Muscle of arm (tissue), 1 donor: ENCODE measurements at regions not wholly inside any gene's neighbourhood (a gene's known extent, or its start where the extent isn't known, plus 50 kb on each side); places are given as distances from the start of the nearest gene placed in this dataset.
"Not testable (repeated sequence)": the region's sequence is repeated elsewhere in the genome, so short reads cannot be mapped to it uniquely, and the experiment has no call there.

Experiments
- DNase-seq: peaks from one replicate; pipeline ENCODE4 v3.0.0-alpha.2; 2013

DNA sequence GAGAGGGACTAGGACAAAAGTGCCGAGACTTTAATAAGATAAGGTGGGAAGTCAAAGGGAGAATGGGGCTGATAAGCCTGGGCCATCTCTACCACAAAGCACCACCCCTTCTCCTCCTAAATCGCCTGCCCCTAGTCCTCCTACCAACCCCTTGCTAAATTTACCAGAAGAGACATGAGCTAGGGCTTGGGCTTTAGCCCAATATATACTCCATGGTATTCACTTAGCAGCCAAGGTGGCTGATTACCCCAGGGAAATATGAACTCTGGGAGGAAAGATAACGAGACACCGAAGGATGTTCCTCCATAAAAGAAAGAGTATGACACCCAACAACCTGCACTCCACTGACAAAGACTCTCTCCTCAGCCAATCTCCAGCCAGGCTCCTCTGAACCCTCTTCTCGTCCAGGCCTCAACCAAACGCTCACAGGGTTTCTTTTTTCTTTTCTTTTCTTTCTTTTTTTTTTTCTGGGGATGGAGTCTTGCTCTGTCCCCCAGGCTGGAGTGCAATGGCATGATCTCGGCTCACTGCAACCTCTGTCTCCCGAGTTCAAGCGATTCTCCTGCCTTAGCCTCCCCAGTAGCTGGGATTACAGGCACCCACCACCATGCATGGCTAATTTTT is 610.2 kb downstream of the UQCRFS1 start:
- DNase-seq, result no peak

DNA sequence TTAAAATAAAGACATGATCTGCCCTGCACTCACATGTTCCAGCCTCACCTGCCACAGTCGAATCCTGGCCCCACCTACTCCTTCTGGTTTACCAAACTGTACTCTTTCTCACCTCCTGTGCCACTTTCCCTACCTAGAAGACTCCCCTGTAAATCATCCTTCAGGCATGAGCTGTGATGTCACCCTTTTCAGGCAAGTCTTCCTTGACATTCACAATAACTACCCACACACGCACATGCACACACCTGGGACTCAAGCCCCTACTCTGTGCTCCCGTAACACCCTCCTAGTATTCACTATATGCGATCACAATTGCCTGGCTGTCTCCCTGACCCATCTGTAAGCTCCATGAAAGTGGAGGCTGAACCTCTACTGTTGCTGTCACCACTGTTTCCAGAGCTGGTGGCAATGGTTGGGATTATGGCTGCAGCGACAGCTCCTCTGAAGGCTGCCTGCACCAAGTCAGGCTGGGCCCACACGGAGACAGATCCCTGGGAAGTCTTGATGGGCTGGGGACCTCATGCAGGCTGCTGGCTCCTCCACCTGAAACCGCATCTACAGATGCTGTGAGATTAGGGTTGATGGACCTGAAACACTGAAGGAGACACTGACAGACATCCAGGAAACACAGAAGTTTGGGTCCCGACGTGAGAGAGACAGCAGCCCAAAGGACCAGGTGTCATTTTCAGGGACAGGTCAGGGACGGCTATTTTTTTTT is 611.1 kb downstream of the UQCRFS1 start:
- DNase-seq, result no peak

DNA sequence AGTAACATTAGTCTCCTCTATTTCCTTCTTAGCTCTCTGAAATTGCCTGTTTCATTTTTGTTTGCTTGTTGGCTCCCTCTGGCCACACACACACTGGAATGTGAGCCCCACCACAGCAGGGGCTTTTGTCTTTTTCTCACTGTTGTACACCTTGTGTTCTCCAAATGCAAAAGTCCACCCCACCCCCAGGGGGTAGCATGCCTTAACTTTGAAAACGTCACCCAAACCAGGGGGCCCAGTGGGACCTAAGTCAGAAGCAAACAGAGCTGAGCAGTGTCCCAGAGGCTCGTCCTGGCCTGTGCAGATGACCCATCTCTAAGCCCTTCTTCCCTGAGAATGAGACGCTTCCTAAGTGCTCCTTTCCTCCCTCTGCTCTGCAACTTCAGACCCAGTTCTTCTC is 614.1 kb downstream of the UQCRFS1 start:
- no peak for DNase-seq

DNA sequence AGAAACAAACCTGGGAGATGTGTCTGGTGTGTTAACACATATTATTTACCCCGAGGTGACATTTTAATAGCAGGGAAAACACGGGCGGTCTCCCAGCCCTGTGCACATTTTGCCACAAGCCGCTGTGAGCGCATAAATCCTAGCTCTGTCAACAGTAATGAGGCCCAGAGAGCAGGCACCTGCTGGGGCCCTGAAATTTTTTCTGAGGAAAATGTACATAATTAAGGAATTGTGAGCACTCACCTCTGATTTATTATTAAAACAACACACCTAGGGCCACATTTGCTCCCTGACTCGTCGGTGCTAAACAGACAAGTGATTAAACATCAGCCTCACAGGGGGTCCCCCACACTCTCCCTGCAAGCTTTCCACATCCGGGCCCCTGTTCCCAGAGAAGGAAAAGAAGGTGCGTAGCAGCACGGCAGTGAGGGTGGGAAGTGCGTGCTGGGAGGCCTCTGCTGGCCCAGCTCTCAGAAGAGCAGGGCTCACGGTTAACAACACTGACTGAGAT is 616.3 kb downstream of the UQCRFS1 start:
- DNase-seq, result no peak

DNA sequence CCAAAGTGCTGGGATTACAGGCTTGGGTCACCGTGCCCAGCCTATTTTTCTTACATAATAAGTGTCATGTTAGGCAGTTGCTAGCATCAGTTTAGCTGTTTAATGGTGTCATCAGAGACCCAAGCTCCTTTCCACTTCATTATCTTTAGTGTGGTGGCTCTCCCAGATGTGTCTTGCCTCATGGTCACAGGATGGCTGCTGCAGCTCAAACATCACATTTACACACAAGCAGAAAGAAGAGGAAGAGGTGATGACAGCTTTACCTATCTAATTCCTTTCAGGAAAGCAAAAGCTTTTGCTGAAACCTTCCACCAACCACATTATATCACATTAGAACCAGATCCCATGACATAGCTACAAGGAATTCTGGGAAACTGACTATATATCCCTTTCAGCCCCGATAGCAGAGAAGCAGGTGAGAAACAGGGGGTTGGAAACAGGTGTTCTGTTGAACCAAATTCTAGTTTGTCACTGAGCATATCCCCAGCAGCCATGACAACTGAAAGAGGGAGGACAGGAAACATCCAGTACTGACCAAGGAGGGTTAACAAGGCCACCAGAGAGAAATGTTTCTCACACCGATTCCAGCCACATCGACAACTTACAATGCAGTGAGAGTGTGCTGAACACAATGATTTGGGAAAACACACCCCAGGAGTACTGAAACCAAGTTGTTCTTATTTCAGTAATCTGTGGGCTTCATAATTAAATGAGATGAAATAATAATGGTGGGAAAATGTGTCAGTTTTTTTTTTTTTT is 617.0 kb downstream of the UQCRFS1 start:
- no peak for DNase-seq

DNA sequence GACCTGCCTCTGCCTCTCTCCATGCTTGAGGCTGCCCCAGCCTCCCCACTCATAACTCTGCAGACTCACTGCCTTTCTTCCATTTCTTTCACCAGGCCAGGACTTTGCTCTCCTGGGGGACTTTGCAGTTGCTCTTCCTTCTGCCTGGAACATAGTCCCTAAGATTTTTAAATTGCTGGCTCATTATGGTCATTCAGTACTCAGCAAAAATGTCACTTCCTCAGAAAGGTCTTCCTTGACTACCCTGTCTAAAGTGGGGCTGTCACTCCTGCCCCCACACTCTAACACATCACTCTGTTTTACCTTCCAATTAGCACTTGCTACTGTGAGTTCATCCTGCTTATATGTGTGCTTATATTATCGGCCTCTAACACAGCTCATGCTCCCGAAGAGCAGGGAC is 618.2 kb downstream of the UQCRFS1 start:
- no peak for DNase-seq

DNA sequence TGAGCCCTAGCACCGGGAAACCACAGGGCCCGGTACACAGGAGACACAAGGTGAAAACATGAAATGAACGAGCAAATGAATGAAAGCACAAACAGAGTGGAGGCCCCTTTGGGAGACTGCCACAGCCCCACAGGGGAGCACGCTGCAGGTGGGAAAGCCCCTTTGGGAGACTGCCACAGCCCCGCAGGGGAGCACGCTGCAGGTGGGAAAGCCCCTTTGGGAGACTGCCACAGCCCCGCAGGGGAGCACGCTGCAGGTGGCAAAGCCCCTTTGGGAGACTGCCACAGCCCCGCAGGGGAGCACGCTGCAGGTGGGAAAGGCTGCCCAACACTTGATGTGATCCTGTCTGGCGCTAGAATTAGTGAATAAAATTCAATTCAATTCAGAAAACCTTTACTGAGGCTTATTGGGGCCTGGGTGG is 623.0 kb downstream of the UQCRFS1 start:
- DNase-seq, result not testable (repeated sequence)

DNA sequence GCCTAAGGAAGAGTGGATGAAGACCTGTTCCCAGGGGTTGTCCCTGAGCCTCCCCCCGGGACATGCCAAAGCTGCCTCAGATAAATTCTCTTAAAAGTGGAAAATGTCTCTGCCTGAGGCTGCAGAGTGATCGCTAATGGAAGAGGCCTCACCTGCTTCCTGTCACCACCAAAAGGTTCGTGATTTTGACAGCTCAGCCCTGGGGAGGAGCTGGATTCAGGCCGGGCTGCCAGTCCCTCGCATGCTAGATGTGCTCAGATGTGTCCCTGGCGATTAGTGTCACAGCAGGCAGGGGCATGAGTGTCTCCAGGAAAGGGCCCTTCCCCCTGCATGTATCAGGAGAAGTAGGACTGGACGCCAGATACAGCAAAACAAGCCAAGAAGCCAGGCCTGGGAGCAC is 626.5 kb downstream of the UQCRFS1 start:
- DNase-seq, result no peak

DNA sequence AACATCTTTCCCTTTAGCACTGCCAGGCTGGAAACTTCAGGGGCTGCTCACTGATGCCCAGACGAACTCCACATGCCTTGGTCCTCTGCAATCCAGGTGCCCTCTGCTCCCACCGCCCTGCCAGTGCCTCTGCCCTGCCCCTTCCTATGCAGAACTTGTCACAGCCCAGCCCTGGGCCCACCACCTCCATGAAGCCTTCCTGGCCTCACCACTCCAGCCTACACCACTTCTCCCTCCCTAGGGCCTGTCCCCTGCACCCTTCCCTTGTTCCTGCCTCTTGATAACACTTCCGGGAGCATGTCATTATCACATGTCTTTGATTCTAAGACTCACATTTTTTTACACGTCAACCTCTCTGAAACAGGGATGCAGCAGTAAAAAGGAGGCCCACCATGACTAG is 627.2 kb downstream of the UQCRFS1 start:
- DNase-seq, result no peak

DNA sequence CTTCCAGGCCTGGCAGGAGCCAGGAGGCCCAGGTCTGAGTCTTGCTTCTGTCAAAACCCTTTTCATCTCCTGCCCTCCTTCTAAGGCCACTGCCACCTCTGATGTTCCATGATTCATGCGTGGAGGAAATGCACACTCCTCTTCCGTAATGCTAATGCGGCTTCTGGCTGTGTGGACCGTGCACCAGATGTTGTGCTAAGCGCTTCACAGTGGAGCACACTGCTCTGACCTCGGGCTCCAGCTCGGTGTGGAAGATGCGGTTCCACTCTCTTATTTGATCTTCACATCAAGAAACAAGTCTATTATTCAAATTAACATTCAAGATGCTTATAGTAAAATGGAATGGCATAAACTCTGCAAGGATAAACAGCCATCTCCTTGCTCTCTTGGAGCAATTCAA is 629.2 kb downstream of the UQCRFS1 start:
- DNase-seq, result no peak

DNA sequence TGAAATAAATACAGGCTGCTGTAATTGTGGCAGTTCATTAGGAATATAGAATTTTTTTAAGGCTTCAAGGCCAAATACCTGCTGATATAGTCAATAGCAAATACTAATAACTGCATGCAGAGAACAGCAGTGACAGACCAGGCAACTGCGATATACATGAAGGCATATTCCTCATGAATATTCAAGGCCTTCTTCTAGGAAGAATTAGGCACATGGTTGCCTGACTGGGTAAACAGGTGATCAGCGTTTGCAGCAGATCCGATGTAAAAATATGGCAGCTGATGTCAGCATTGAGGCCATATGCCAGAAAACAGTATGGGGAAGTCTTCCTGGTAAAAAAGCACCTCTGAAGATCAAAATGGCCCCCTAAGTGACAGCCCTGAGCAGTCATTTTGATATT is 629.7 kb downstream of the UQCRFS1 start:
- DNase-seq, result no peak

DNA sequence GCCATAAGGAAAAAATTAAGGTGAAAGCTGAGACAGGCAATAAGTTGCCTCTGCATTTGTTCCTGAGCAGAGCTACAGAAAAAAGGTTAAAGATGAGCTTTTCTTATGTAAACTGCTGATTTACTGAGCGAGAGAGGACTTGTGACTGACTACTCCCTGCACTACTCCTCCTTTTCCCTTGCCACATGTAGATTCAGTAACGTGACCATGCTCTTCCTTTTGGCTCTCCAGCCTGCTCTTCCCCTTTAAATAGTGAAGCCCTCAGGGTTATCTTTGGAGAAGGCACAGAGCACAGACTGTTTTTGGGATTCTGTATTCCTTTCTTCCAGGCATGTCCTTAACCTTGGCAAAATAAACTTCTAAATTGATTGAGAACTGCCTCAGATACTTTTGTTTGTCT is 630.2 kb downstream of the UQCRFS1 start:
- DNase-seq, result no peak

DNA sequence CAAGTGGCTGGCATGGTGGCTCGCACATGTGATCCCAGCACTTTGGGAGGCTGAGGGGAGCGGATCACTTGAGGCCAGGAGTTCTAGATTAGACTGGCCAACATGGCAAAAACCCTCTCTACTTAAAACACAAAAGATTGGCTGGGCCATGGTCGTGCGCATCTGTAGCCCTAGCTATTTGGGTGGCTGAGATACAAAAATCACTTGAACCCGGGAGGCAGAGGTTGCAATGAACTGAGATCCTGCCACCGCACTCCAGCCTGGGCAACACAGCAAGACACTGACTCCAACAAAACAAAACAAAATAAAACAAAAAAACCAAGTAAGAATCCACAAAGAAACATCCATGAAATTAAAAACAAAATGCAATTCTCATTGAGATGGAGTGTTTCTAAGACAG is 630.6 kb downstream of the UQCRFS1 start:
- no peak for DNase-seq

DNA sequence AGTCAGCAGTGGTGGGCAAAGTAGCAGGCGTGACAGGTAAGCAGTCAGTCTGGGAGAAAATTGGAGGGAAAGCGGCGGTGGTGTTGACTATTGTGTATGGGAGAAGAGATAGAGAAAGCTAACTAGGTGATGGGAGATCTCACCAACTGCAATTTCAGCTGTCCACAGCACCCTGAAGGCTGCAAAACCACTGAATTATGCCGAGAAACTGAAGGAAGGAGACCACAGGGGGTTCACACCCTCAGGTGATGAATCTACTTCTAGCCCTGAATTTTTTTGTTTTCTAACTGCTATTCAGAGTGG is 631.5 kb downstream of the UQCRFS1 start:
- DNase-seq, result no peak

DNA sequence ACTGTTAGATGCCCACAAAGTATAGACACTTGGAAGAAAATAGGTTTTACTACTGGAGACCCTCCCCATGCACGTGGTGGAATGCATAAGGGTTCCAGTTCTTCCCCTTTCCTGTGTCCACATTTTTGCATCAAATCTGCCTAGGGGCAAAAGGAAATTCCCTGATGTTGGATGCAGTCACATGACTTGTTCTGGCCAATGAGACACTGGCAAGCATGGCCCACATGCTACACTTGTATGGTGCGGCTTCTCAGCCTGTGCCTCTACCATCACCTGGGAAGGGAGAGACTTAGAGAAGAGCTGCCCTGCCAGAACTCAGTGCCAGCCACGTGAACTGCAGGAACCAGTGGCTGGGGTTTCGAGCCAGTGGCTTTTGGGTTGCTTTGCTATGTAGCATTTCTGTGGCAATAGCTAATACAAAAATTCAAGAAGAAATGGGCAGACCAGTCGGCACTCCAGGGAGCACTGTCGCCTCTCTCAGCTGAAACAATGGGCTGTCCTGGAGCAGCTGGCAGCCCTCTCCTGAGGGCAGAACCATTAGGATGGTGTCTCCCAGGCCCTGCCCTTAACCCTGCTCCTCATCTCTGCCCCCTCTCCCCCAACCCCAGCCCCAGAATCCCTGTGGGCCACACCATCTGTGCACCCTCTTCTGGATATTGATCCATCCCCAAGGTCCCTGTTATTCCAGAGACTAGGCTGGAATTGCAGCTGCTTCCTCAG is 634.0 kb downstream of the UQCRFS1 start:
- DNase-seq, result no peak

DNA sequence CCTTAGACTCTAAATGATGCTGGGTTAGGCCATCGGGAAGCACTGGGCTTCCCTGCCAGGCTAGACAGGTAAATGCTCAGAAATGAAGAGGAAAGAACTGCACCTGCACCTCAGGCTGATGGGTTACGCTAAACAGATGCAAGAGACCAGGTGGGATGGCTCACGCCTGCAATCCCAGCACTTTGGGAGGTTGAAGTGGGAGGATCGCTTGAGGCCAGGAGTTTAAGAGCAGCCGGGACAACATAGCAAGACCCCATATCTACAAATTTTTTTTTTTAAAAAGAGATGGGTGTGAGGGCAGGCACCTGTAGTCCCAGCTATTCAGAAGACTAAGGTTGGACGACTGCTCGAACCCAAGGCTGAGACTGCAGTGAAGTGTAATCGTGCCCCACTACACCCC is 634.7 kb downstream of the UQCRFS1 start:
- DNase-seq, result no peak

DNA sequence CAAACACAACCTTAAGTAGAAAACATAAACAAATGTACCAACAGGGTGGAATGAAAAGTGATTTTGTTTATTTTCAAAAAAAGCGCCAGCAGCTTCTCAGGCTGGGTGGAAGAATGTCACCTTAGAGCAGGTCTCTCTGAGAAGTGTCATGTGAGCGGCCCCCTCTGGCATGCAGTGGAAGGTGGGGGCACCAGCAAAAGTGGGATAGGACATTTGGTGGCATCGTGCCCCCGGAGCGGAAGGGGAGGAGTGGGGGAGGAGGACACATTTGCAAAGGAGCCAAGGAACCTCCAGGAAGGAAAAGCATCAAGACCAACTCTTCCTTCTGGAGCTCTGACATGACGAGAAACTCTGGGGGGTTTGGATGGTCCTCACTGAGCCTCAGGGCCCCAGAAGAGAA is 635.3 kb downstream of the UQCRFS1 start:
- no peak for DNase-seq

DNA sequence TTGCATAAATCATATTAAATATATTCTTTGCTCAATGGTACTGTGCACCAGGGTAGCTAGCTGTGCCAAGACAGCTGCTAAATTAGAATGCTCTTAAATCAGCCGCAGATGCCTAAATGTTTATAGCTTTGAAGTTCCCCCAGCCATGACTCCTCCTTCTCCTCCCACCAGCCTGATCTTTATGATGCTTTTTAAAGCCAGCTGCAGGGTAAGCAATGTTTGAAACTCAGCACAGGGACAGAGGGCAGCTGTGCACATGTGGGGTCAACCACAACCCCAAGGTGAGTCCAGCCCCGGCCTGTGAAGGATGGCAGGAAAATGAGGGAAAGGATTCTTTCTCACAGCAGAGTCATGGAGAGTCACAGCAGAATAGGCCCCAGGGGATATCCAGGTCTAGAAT is 635.7 kb downstream of the UQCRFS1 start:
- DNase-seq, result no peak

DNA sequence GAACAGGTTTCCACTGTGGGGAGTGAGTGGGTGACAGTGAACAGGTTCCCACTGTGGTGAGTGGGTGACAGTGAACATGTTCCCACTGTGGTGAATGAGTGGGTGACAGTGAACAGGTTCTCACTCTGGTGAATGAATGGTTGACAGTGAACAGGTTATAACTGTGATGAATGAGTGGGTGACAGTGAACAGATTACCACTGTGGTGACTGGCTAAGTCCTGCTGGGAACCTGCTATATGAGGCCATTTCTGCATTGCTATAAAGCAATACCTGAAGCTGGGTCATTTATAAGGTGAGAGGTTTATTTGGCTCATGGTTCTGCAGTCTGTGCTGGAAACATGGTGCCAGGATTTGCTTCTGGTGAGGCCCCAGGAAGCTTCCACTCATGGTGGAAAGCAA is 637.1 kb downstream of the UQCRFS1 start:
- no peak for DNase-seq

DNA sequence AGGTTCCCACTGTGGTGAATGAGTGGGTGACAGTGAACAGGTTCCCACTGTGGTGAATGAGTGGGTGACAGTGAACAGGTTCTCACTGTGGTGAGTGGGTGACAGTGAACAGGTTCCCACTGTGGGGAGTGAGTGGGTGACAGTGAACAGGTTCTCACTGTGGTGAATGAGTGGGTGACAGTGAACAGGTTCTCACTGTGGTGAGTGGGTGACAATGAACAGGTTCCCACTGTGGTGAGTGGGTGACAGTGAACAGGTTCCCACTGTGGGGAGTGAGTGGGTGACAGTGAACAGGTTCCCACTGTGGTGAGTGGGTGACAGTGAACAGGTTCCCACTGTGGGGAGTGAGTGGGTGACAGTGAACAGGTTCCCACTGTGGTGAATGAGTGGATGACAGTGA is 637.6 kb downstream of the UQCRFS1 start:
- not testable (repeated sequence) for DNase-seq

DNA sequence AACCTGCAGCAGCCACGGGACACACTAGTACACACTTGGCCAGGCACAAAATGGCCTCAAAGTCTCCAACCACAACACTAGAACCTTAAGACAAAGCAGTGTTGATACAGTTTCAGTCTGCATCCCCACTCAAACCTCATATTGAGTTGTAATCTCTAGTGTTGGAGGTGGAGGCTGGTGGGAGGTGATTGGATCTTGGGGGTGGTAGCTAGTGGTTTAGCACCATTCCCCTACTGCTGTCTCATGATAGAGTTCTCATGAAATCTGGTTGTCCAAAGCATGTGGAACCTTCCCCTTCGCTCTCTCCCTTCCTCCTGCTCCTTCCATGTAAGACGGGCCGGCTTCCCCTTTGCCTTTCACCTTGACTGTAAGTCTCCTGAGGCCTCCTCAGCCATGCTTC is 638.7 kb downstream of the UQCRFS1 start:
- no peak for DNase-seq
